ENCODE measurements at regions not wholly inside any gene's neighbourhood (a gene's known extent, or its start where the extent isn't known, plus 50 kb on each side); places are given as distances from the start of the nearest gene placed in this dataset.

DNA sequence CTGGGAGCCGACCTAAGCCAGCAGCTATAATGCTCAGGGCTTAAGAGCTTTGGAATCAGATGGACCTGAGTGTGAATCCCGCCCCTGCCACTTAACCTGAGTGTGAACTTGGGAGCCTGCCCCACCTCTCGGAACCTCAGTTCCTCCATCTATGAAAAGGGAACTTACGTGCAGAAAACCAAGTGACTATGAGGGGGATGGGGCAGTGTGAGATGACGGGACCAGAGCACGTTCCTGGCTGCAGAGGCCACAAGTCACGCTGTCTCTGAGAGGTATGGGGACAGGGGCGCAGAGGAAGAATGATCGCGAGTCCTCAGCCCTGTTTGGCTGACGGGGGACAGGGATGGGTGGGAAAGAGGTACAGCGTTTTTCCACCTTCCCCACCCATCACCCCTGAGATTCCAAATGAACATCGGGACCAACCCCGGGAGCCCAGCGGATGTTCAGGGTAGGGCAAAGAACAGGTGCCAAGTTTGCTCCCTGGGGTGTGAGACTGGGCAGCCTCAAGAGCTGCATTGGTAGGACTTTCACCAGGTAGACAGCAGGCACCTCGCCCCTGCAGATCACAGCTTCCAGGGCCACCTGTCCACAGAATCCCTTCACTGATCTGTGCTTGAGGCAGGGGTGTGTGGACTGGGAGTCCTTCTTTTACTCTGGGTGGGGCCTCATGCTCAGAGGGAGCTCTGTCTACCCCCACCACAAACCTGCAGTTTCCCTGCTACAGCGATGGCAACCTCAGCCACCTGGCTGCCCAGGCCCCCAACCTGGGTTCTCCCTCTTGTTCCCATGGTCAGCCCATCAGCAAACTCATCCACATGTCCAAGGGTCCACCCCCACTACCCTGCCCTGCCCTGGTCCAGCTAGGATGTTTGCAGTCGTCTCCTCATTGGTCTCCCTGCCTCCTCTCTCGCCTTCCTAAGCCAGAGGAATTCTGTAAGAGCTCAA lies 85.8 kb downstream of the CEBPB start:
- TF ChIP-seq CTCF (IDR thresholded peaks at IDR 0.05) (no peak), POLR2AphosphoS5 (IDR thresholded peaks at IDR 0.05; ENCODE audit: insufficient read depth in 1 of 2, low read depth in 1 of 2) (no peak)
